K562 (cell line): ENCODE measurements at regions not wholly inside any gene's neighbourhood (a gene's known extent, or its start where the extent isn't known, plus 50 kb on each side); places are given as distances from the start of the nearest gene placed in this dataset.

Experiments used
- ATF2 ChIP-seq: sonication (generic); formaldehyde crosslinking; IDR thresholded peaks from 2 replicates; pipeline ENCODE4 v1.8.1; 2022; ENCODE audit warnings: missing genetic modification reagents
- CTCF ChIP-seq, 3 experiments: IDR thresholded peaks in 2 of 3; conservative IDR thresholded peaks in 1 of 3; 2 replicates each; pipeline ENCODE4 v1.5.1; 2011 to 2012; ENCODE audit warnings: low read length in 3 of 3, mild to moderate bottlenecking in 3 of 3, control low read depth in 2 of 3, improper control_type of control experiment in 1 of 3, inconsistent platforms in 1 of 3, low read depth in 1 of 3, mixed read lengths in 1 of 3, moderate library complexity in 1 of 3; ENCODE audit not compliant: insufficient read depth in 2 of 3
- PBX2 ChIP-seq, 2 experiments: IDR thresholded peaks in 1 of 2; conservative IDR thresholded peaks in 1 of 2; 2 replicates each; pipeline ENCODE4 v1.6.1; 2016; ENCODE audit warnings: low read depth in 2 of 2, mild to moderate bottlenecking in 1 of 2, missing compliant biosample characterization in 1 of 2, missing genetic modification characterization in 1 of 2, moderate library complexity in 1 of 2
- PHF21A ChIP-seq: fragments of 450-650 bp; IDR thresholded peaks from 2 replicates; pipeline ENCODE4 v1.6.1; 2017; ENCODE audit warnings: low read depth, borderline replicate concordance
- ZNF561 ChIP-seq: fragments of 450-650 bp; formaldehyde crosslinking; conservative IDR thresholded peaks from 2 replicates; pipeline ENCODE4 v1.4.0; 2020; ENCODE audit warnings: mild to moderate bottlenecking, moderate library complexity

GRCh38 chr18:69205925-69206324, 194.8 kb upstream of the DOK6 start:
- TF ChIP-seq ZNF561 (CRISPR knock-in tag) (no peak), PHF21A (no peak), PBX2 (CRISPR knock-in tag; IDR thresholded peaks at IDR 0.05; ENCODE audit: low read depth) (no peak), PBX2 (tag; conservative IDR thresholded peaks at IDR 0.05; ENCODE audit: low read depth) (no peak), CTCF (IDR thresholded peaks at IDR 0.05 in 2 of 3, conservative IDR thresholded peaks at IDR 0.05 in 1 of 3; ENCODE audit: insufficient read depth in 2 of 3, low read depth in 1 of 3, low read length in 3 of 3) (no peak), ATF2 (CRISPR knock-in tag) (no peak)
